WI38 (cell line): ENCODE measurements at regions not wholly inside any gene's neighbourhood (a gene's known extent, or its start where the extent isn't known, plus 50 kb on each side); places are given as distances from the start of the nearest gene placed in this dataset.

Source experiments
- H3K4me3 ChIP-seq: 2 replicates; pipeline ENCODE4 v1.5.1; 2011; ENCODE audit warnings: low read depth, mild to moderate bottlenecking, control low read depth, low read length
- TF ChIP-seq, protein P1 (sequence below): IDR thresholded peaks from 2 replicates; pipeline ENCODE4 v1.5.1; 2012; ENCODE audit warnings: low read depth, mild to moderate bottlenecking, control low read depth, low read length

- H3K4me3 ChIP-seq: no peak overlapping the region
- TF ChIP-seq, protein P1, sequence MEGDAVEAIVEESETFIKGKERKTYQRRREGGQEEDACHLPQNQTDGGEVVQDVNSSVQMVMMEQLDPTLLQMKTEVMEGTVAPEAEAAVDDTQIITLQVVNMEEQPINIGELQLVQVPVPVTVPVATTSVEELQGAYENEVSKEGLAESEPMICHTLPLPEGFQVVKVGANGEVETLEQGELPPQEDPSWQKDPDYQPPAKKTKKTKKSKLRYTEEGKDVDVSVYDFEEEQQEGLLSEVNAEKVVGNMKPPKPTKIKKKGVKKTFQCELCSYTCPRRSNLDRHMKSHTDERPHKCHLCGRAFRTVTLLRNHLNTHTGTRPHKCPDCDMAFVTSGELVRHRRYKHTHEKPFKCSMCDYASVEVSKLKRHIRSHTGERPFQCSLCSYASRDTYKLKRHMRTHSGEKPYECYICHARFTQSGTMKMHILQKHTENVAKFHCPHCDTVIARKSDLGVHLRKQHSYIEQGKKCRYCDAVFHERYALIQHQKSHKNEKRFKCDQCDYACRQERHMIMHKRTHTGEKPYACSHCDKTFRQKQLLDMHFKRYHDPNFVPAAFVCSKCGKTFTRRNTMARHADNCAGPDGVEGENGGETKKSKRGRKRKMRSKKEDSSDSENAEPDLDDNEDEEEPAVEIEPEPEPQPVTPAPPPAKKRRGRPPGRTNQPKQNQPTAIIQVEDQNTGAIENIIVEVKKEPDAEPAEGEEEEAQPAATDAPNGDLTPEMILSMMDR: no peak
Measured at GRCh38 chr5:38151878-38152277, 106.5 kb upstream of the EGFLAM start.

- H3K4me3 ChIP-seq: no peak overlapping the region
- TF ChIP-seq, protein P1: no peak
Measured at GRCh38 chr5:38149815-38150195, 108.6 kb upstream of the EGFLAM start.

- TF ChIP-seq, protein P1: no peak
- H3K4me3 ChIP-seq: no peak overlapping the region
Measured at GRCh38 chr5:38148021-38148625, 110.2 kb upstream of the EGFLAM start.

DNA sequence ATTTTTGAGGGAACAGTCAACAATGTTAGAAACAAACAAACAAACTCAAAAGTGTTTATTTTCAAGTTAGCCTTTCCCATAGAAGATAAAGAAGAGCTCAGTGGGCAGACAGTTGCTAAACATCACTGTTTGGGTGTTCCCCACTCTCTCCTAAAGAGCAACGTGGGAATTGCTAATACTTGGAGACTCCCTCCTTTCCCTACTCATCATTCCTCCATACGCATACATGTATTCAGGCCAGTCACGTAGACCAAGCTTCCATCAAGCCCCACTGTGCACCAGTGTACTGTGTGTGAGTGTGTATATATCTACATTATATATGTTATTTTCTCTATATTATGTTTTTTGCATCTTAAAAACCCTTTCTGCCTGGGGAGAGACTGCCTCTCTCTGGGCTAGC lies 115.0 kb upstream of the EGFLAM start:
- TF ChIP-seq, protein P1: no peak
- H3K4me3 ChIP-seq: no peak overlapping the region

GRCh38 chr5:38141665-38142064 lies 116.7 kb upstream of the EGFLAM start:
- TF ChIP-seq, protein P1: no peak
- no peak overlapping the region for H3K4me3 ChIP-seq

DNA sequence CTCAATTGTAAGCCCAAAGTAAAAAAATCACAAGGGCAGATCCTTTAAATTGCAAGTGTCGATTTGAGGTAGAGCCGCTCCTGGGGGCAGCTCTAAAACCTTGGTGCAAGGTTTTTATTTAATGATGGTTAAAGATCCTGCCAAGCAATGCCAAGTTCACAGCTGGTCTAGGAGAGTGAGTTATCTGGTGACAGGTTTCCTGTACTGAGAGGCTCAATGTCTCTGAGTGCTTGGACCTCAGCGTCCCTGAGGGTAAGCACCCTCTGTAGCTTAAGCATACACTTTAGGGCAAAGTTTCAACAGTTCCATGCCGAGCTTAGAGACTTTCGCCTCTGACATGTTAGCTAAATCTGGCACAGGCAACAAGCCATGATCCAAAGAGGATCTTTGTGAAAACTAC lies 119.8 kb upstream of the EGFLAM start:
- TF ChIP-seq, protein P1: no peak
- H3K4me3 ChIP-seq: no peak overlapping the region

DNA sequence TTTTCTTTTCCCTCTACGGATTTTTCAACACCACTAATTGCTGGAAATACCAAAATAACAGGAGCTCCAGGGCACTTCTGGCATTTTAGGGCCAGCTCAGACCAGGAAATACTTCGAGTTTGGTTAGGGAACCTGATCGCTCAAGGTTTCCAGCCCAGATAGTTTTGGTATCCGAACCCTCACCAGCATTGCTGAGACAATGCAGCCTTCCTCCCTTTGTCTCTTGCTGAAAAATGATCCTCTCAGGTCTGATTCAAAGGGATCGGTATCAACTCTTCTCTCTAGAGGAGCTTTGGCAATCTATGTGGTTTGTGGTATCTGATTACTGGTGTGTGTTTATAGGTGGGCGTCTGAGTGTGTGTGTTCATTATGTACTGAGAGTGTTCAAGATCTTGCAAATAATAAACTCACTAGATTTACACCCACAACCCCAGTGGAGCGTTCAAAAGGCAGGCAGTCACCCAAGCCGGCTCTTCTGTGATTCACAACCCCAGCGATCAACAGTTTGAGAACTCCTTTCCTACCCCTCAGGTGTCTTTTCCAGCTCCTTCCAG lies 122.8 kb upstream of the EGFLAM start:
- TF ChIP-seq, protein P1: no peak

More for the DNA sequence above, 122.8 kb upstream of the EGFLAM start:
- H3K4me3 ChIP-seq: no peak overlapping the region
